B cell (primary cell): ENCODE measurements at regions not wholly inside any gene's neighbourhood (a gene's known extent, or its start where the extent isn't known, plus 50 kb on each side); places are given as distances from the start of the nearest gene placed in this dataset.

Experiments
- ATAC-seq: fragments of 200-7000 bp; cut with Tn5 transposase; one replicate; pipeline ENCODE4 v1.10.0; 2021; ENCODE audit warnings: low read depth, mild to moderate bottlenecking, moderate number of reproducible peaks, moderate library complexity
- CTCF ChIA-PET: fragments of 350-600 bp; sonication (Branson Sonifier 250); formaldehyde crosslinking; loops from one replicate; lab custom pipeline; 2021; ENCODE audit warnings: antibody characterized with exemption, inconsistent platforms; lab: Charles Lee
- POLR2A ChIA-PET: fragments of 350-600 bp; sonication (Branson Sonifier 250); formaldehyde crosslinking; loops from one replicate; lab custom pipeline; 2021; ENCODE audit warnings: antibody characterized with exemption; lab: Charles Lee
- DNase-seq: peaks from one replicate; pipeline ENCODE4 v3.0.0; 2013
- H2AFZ ChIP-seq: 2 replicates; pipeline ENCODE4 v1.6.1; 2012; ENCODE audit warnings: mild to moderate bottlenecking, low read depth, low read length; ENCODE audit not compliant: insufficient read depth, poor library complexity, severe bottlenecking
- H3K27ac ChIP-seq, 2 donors: 1 replicate in 1 of 2; 2 replicates in 1 of 2; pipeline ENCODE4 v1.5.1; 2012 to 2013; ENCODE audit warnings: low read length in 2 of 2, mild to moderate bottlenecking in 2 of 2, moderate library complexity in 1 of 2
- H3K27me3 ChIP-seq, 4 experiments: fragments of 200-600 bp in 1 of 4; sonication (generic) in 1 of 4; replicated peaks in 1 of 4; 1 replicate in 2 of 4; 2 replicates in 2 of 4; pipeline versions ENCODE4 v1.6.1 to v1.7.0; 2013 to 2016; ENCODE audit warnings: low read length in 3 of 4, mild to moderate bottlenecking in 2 of 4, mixed read lengths in 1 of 4, moderate library complexity in 1 of 4; ENCODE audit not compliant: insufficient read depth in 4 of 4, control insufficient read depth in 3 of 4; ENCODE audit errors: control extremely low read depth in 1 of 4
- H3K36me3 ChIP-seq, 2 experiments: replicated peaks in 1 of 2; 1 replicate in 1 of 2; 2 replicates in 1 of 2; pipeline versions ENCODE4 v1.6.1 to v1.7.1; 2013; ENCODE audit warnings: low read length in 1 of 2; ENCODE audit not compliant: insufficient read depth in 2 of 2, control insufficient read depth in 1 of 2; ENCODE audit errors: control extremely low read depth in 1 of 2, extremely low read depth in 1 of 2
- H3K4me1 ChIP-seq, 2 donors: fragments of 200-600 bp in 1 of 2; sonication (generic) in 1 of 2; 1 replicate in 1 of 2; 2 replicates in 1 of 2; pipeline versions ENCODE4 v1.5.1 to v1.6.1; 2013 to 2017; ENCODE audit warnings: low read length in 2 of 2; ENCODE audit not compliant: control insufficient read depth in 2 of 2, insufficient read depth in 2 of 2
- H3K4me2 ChIP-seq: replicated peaks from 2 replicates; pipeline ENCODE3; 2012; ENCODE audit warnings: mild to moderate bottlenecking, low read depth, low read length; ENCODE audit not compliant: poor library complexity, severe bottlenecking
- H3K4me3 ChIP-seq, 5 experiments: fragments of 200-600 bp in 1 of 5; sonication (generic) in 1 of 5; 1 replicate in 3 of 5; 2 replicates in 2 of 5; pipeline versions ENCODE4 v1.5.1 to v1.7.0; 2011 to 2016; ENCODE audit warnings: low read length in 4 of 5, mild to moderate bottlenecking in 4 of 5, low read depth in 2 of 5, control low read depth in 1 of 5, moderate library complexity in 1 of 5; ENCODE audit not compliant: insufficient read depth in 1 of 5; ENCODE audit errors: control extremely low read depth in 1 of 5, extremely low read depth in 1 of 5
- H3K79me2 ChIP-seq: fragments of 200-600 bp; sonication (generic); one replicate; pipeline ENCODE4 v1.6.0; 2016; ENCODE audit warnings: low read length; ENCODE audit not compliant: control insufficient read depth, insufficient read depth
- H3K9ac ChIP-seq: fragments of 200-600 bp; sonication (generic); 2 replicates; pipeline ENCODE4 v1.6.1; 2017; ENCODE audit warnings: mild to moderate bottlenecking, low read length, moderate library complexity
- H3K9me3 ChIP-seq, 3 donors: one replicate each; pipeline versions ENCODE4 v1.6.1 to v1.7.1; 2013; ENCODE audit warnings: low read length in 2 of 3; ENCODE audit not compliant: control insufficient read depth in 2 of 3, insufficient read depth in 1 of 3; ENCODE audit errors: control extremely low read depth in 1 of 3
- H4K20me1 ChIP-seq: 2 replicates; pipeline ENCODE4 v1.6.0; 2012; ENCODE audit warnings: mild to moderate bottlenecking, low read length; ENCODE audit not compliant: insufficient read depth, control insufficient read depth, poor library complexity, severe bottlenecking
- H3K27ac Mint-ChIP-seq: one replicate; pipeline ENCODE4 v1.8.0; 2021; ENCODE audit warnings: mixed read lengths
- H3K27me3 Mint-ChIP-seq: one replicate; pipeline ENCODE4 v1.8.0; 2021; ENCODE audit warnings: mixed read lengths
- H3K4me1 Mint-ChIP-seq: one replicate; pipeline ENCODE4 v1.8.0; 2021; ENCODE audit warnings: mixed read lengths
- H3K4me3 Mint-ChIP-seq: one replicate; pipeline ENCODE4 v1.8.0; 2021; ENCODE audit warnings: mixed read lengths
- H3K9me3 Mint-ChIP-seq: one replicate; pipeline ENCODE4 v1.8.0; 2022; ENCODE audit warnings: mixed read lengths; ENCODE audit not compliant: insufficient read depth
- EZH2 ChIP-seq: IDR thresholded peaks from 2 replicates; pipeline ENCODE4 v1.6.1; 2012; ENCODE audit warnings: borderline replicate concordance, low read depth, mild to moderate bottlenecking, moderate library complexity, low read length; ENCODE audit not compliant: insufficient read depth, poor library complexity, severe bottlenecking
- WGBS: methylation state at CpG from one replicate; pipeline ENCODE4 v1.1.5; 2013; ENCODE audit warnings: missing lambda C conversion rate; ENCODE audit not compliant: insufficient coverage; 5-methylcytosine and 5-hydroxymethylcytosine counted together
- intact Hi-C: fragments of 100-400 bp; cut with micrococcal nuclease; formaldehyde crosslinking; loops from one replicate; pipeline ENCODE4 v1.10.0; 2022
- TF ChIP-seq, protein P1 (sequence below): fragments of 200-600 bp; IDR thresholded peaks from one replicate; pipeline ENCODE4 v1.8.0; 2022; ENCODE audit warnings: antibody characterized with exemption, mild to moderate bottlenecking

DNA sequence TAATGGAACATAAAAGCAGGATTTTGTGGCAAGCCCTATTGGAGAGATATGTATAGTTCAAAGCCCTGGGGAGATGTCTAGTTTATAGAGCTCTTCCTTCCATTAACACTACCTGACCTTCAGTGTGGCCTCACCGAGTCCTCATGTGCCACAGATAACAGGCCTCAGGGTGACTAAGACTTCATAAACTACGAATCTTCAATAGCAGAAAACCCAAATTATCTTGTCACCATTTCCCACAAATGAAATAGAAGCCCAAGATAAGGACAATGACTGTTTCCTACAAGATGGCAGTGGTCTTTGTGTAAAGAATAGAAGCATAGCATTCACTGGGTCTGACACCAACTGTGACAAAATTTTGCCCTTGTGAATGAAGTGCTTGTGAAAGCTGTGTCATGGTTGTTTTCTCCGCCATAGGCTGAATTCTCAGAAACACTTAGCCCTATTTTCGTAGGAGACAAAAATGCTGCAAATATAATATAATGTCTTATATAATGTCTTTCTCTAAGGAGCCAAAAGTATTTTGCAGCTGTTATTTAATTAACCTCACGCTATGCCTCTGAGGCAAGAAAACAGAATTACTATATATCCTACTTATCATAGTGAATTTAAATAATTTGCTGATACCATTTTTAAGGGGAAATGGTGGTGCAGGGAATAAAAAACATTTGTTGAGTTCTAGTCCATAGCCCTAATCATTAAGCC, 136.7 kb upstream of the CWC22 start:
- no peak for TF ChIP-seq EZH2
- TF ChIP-seq, protein P1, sequence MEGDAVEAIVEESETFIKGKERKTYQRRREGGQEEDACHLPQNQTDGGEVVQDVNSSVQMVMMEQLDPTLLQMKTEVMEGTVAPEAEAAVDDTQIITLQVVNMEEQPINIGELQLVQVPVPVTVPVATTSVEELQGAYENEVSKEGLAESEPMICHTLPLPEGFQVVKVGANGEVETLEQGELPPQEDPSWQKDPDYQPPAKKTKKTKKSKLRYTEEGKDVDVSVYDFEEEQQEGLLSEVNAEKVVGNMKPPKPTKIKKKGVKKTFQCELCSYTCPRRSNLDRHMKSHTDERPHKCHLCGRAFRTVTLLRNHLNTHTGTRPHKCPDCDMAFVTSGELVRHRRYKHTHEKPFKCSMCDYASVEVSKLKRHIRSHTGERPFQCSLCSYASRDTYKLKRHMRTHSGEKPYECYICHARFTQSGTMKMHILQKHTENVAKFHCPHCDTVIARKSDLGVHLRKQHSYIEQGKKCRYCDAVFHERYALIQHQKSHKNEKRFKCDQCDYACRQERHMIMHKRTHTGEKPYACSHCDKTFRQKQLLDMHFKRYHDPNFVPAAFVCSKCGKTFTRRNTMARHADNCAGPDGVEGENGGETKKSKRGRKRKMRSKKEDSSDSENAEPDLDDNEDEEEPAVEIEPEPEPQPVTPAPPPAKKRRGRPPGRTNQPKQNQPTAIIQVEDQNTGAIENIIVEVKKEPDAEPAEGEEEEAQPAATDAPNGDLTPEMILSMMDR: no peak
- 80% methylated on average over 2 of the region's 5 CpGs for WGBS
- Histone ChIP-seq H3K79me2 (no peaks in the 10 kb centered on the region), H3K9me3 (no peaks in the 10 kb centered on the region), H3K4me2 (no peak overlapping the region), H3K36me3 (no peaks in the 10 kb centered on the region), H3K4me1 (no peaks in the 10 kb centered on the region), H3K27me3 (no peaks in the 10 kb centered on the region), H3K9ac (no peak overlapping the region), H2AFZ (no peak overlapping the region), H3K4me3 (no peak overlapping the region), H4K20me1 (no peaks in the 10 kb centered on the region), H3K27ac (no peak overlapping the region)
- CTCF ChIA-PET: interaction anchor here (0.6 to 1.0 kb wide), 2 partner anchors 10 to 914 kb away, joined by 3 read pairs; no protein-coding TSS in a partner anchor
- Mint-ChIP-seq H3K9me3 (no peaks in the 10 kb centered on the region), H3K4me3 (no peak overlapping the region), H3K27me3 (peaks cover 3% of the 10 kb centered on the region), H3K4me1 (no peaks in the 10 kb centered on the region), H3K27ac (no peak overlapping the region)
- intact Hi-C loops: no loop called here
- no peak for ATAC-seq
- POLR2A ChIA-PET: no interaction called here
- no peak for DNase-seq

DNA sequence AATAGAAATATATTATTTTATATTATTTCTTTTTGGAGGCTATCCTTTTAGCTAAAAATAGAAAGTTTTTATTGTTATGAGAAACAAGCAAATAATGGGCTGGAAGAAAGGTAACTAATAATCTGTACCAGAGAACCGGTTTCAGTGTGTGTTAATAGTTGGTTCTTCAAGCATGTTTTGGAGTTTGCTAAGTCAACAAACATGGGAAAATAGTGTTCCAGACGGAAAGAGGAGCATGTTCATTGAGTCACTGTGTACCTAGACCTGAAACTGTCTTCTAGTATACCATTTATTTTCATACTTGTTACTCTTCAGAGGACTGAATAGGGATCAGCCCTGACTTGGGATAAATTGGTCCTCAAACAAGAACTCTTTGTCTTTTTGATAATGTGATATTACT, 134.5 kb upstream of the CWC22 start:
- ChIA-PET CTCF (no interaction called here), POLR2A (no interaction called here)
- Mint-ChIP-seq H3K9me3 (no peaks in the 10 kb centered on the region), H3K4me1 (no peaks in the 10 kb centered on the region), H3K27ac (no peak overlapping the region), H3K27me3 (peaks cover 3% of the 10 kb centered on the region), H3K4me3 (no peak overlapping the region)
- ATAC-seq (no peak), DNase-seq (no peak)
- H3K9ac ChIP-seq: no peak overlapping the region
- WGBS: 100% methylated on average over 1 of the region's 2 CpGs
- no peak overlapping the region for H3K4me2 ChIP-seq
- no peaks in the 10 kb centered on the region for H3K36me3 ChIP-seq
- H3K4me1 ChIP-seq: no peaks in the 10 kb centered on the region
- H3K27ac ChIP-seq: no peak overlapping the region
- intact Hi-C loops: no loop called here
- H2AFZ ChIP-seq: no peak overlapping the region
- TF ChIP-seq EZH2: no peak
- TF ChIP-seq, protein P1: no peak
- no peaks in the 10 kb centered on the region for H3K27me3 ChIP-seq
- no peak overlapping the region for H3K4me3 ChIP-seq
- no peaks in the 10 kb centered on the region for H4K20me1 ChIP-seq
- H3K79me2 ChIP-seq: no peaks in the 10 kb centered on the region
- no peaks in the 10 kb centered on the region for H3K9me3 ChIP-seq
